Heart left ventricle (tissue), 16 donors: ENCODE measurements at regions not wholly inside any gene's neighbourhood (a gene's known extent, or its start where the extent isn't known, plus 50 kb on each side); places are given as distances from the start of the nearest gene placed in this dataset.

ENCODE experiments used
- ATAC-seq, 4 donors: fragments of 200-7000 bp; cut with Tn5 transposase; one replicate each; pipeline ENCODE4 v1.9.1; 2020 to 2022; ENCODE audit warnings: moderate library complexity in 4 of 4, mild to moderate bottlenecking in 3 of 4, moderate number of reproducible peaks in 1 of 4
- DNase-seq, 5 donors: peaks; one replicate each; pipeline ENCODE4 v3.0.0-alpha.2; 2020
- H3K27ac ChIP-seq, 12 donors: fragments of 200-600 bp; sonication (generic) in 4 of 12; one replicate each; pipeline versions ENCODE4 v1.5.0 to v1.8.0; 2016 to 2022; ENCODE audit warnings: mild to moderate bottlenecking in 2 of 12
- H3K27me3 ChIP-seq, 9 donors: fragments of 200-600 bp; sonication (generic) in 2 of 9; one replicate each; pipeline versions ENCODE4 v1.5.1 to v1.8.0; 2016 to 2022; ENCODE audit warnings: mild to moderate bottlenecking in 3 of 9
- H3K36me3 ChIP-seq, 9 donors: fragments of 200-600 bp; sonication (generic) in 2 of 9; one replicate each; pipeline versions ENCODE4 v1.5.0 to v1.8.0; 2018 to 2022; ENCODE audit warnings: mild to moderate bottlenecking in 2 of 9
- H3K4me1 ChIP-seq, 12 donors: fragments of 200-600 bp; sonication (generic) in 4 of 12; one replicate each; pipeline versions ENCODE4 v1.5.0 to v1.8.0; 2016 to 2022; ENCODE audit warnings: mild to moderate bottlenecking in 3 of 12
- H3K4me3 ChIP-seq, 12 donors: fragments of 200-600 bp; sonication (generic) in 4 of 12; one replicate each; pipeline versions ENCODE4 v1.5.0 to v1.8.0; 2017 to 2022; ENCODE audit warnings: mild to moderate bottlenecking in 9 of 12, moderate library complexity in 4 of 12
- H3K9me3 ChIP-seq, 12 donors: fragments of 200-600 bp; sonication (generic) in 4 of 12; one replicate each; pipeline versions ENCODE4 v1.5.0 to v1.8.0; 2016 to 2022; ENCODE audit warnings: mild to moderate bottlenecking in 1 of 12
- CTCF ChIP-seq, 12 donors: fragments of 200-600 bp; sonication (generic) in 4 of 12; IDR thresholded peaks; one replicate each; pipeline versions ENCODE4 v1.5.0 to v1.8.0; 2018 to 2022; ENCODE audit warnings: antibody characterized with exemption in 12 of 12, mild to moderate bottlenecking in 5 of 12
- POLR2A ChIP-seq, 2 donors: fragments of 450-650 bp; IDR thresholded peaks; one replicate each; pipeline ENCODE4 v1.6.1; 2017; ENCODE audit warnings: antibody characterized with exemption in 2 of 2, mild to moderate bottlenecking in 2 of 2, moderate library complexity in 2 of 2
- WGBS, 4 donors: extraction: QIAGEN DNeasy Blood & Tissue Kit in 2 of 4; methylation state at CpG; one replicate each; pipeline versions ENCODE4 v1.1.5 to v1.1.7; 2013 to 2018; 5-methylcytosine and 5-hydroxymethylcytosine counted together
- intact Hi-C, 10 donors: fragments of 100-400 bp; cut with DNase I; formaldehyde crosslinking; loops; one replicate each; pipeline versions ENCODE4 v1.11.1 to v1.14.2; 2022
- donor health status: ischemic (EF 13 %, LVEDD 7.1; RV severe dilation, severe dysfunction).
- donor health status: healthy with polysubstance abuse.
- donor health status: DM: no; HTN: yes; CAD: no.
- donor health status: DM: no; HTN: no; CAD: no.
- donor health status: ischemic (EF 25% LVEDD 6.9; RV normal size, moderate dysfunction).
- donor health status: ischemic (EF 25% LVEDD 5.7; RV mildly dilated, moderate dysfunction).
- donor health status: healthy.
- donor health status: DM: yes; HTN: yes; CAD: no.
- donor health status: ischemic (EF 35%, LVEDD 5.7; RV mildly dilated, moderate dysfunction).
- donor health status: nonischemic (EF 11% LVEDD 7.7; RV severe dilation, severe dysfunction).
- donor health status: DM: yes; HTN: yes; CAD: no.
- donor health status: PGD.
- donor health status: ischemic (EF 29% LVEDD 5.4; RV normal size, mild dysfunction).
- donor health status: nonischemic (EF 23%, LVEDD 6.1; RV moderate dilation, normal function).

DNA sequence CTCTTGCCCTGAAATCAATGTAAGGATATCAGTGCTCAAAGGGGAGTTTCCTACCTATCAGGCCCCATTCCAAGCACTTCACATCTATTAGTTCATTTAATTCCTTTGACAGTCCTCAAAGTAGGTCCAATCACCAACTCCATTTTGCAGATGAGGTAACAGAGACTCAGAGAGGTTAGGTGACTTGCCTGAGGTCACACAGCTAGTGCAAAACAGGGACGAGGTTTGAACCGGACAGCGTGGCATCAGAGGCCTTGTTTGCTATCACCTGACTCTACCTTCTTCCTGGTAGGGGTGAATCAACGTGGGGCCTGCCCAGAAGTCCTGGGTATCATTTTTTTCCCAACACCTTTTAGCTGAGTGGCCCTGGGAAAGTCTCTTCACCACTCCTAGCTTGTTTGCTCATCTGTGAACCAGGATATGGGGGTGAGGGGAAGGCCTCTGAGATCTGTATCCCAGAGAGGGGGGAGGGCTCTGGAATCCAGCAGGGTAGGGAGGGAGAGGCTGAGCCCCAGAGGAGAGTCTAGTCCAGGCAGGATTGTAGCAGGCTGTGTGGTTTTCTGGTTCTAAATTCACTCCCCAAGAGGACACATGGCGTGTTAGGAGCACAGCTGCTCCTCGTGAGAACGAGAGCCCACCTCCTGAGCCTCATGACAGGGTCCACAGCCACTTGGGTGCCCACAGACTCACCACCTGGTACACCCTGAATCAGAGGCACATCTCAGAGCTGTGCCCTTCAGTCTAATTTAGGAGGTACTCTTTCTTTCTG lies 174.7 kb downstream of the MN1 start:
- intact Hi-C loops, result no loop called here
- no peaks in the 10 kb centered on the region for H3K36me3 ChIP-seq
- H3K27ac ChIP-seq, result no peak overlapping the region
- no peaks in the 10 kb centered on the region for H3K4me1 ChIP-seq
- WGBS, 4 donors, result 87 to 94% (median 89%) methylated on average over 7 of the region's 7 CpGs
- H3K4me3 ChIP-seq, result no peak overlapping the region
- no peaks in the 10 kb centered on the region for H3K27me3 ChIP-seq
- no peak for ATAC-seq
- no peak for DNase-seq
- no peaks in the 10 kb centered on the region for H3K9me3 ChIP-seq
- no peak for TF ChIP-seq POLR2A (IDR thresholded peaks at IDR 0.05)
- no peak for TF ChIP-seq CTCF (IDR thresholded peaks at IDR 0.05)

- 86 to 98% (median 91%) methylated on average over 9 of the region's 9 CpGs for WGBS, 4 donors
- no peaks in the 10 kb centered on the region for H3K27me3 ChIP-seq
- H3K4me3 ChIP-seq, result no peak overlapping the region
- H3K27ac ChIP-seq, result no peak overlapping the region
- peaks cover 0 to 2% (median 0%) of the 10 kb centered on the region in 12 donors for H3K4me1 ChIP-seq
- no peak for TF ChIP-seq POLR2A (IDR thresholded peaks at IDR 0.05)
- no peak for TF ChIP-seq CTCF (IDR thresholded peaks at IDR 0.05)
- H3K36me3 ChIP-seq, result no peaks in the 10 kb centered on the region
- H3K9me3 ChIP-seq, result no peaks in the 10 kb centered on the region
- DNase-seq, result no peak
- no peak for ATAC-seq
- intact Hi-C loops, result no loop called here
Measured at GRCh38 chr22:27627444-27627833, 174.1 kb downstream of the MN1 start.

DNA sequence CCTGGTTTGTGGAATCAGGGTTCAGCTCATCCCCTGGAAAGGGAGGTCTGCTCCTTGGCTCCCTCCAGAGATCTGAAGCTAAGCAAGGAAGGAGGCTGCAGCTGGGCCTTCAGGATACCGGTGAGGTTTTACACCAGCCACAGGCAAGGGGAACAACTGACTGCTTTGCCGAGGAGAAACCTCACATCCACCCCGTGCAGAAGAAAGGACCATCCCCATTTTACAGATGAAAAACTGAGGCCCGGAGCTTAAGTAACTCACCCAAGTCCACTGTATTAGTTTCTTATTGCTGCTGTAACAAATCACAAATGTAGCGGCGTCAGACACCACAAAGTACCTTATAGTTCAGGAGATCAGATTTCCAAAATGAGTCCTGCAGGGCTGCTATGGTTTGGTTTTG lies 173.7 kb downstream of the MN1 start:
- TF ChIP-seq CTCF (IDR thresholded peaks at IDR 0.05) (no peak), POLR2A (IDR thresholded peaks at IDR 0.05) (no peak)
- DNase-seq (no peak), ATAC-seq (no peak)
- Histone ChIP-seq H3K9me3 (no peaks in the 10 kb centered on the region), H3K27ac (no peak overlapping the region), H3K36me3 (no peaks in the 10 kb centered on the region), H3K4me1 (peaks cover 0 to 6% (median 0%) of the 10 kb centered on the region in 12 donors), H3K4me3 (no peak overlapping the region), H3K27me3 (no peaks in the 10 kb centered on the region)
- WGBS, 4 donors, result 80 to 98% (median 83%) methylated on average over 6 of the region's 6 CpGs
- intact Hi-C loops, result no loop called here

- TF ChIP-seq CTCF (IDR thresholded peaks at IDR 0.05), result no peak
- TF ChIP-seq POLR2A (IDR thresholded peaks at IDR 0.05), result no peak
- DNase-seq, result no peak
- Histone ChIP-seq H3K9me3 (no peaks in the 10 kb centered on the region), H3K27ac (no peak overlapping the region), H3K36me3 (no peaks in the 10 kb centered on the region), H3K27me3 (no peaks in the 10 kb centered on the region), H3K4me3 (no peak overlapping the region), H3K4me1 (peaks cover 0 to 8% (median 1%) of the 10 kb centered on the region in 12 donors)
- intact Hi-C loops, result no loop called here
- no peak for ATAC-seq
- WGBS, 4 donors, result 82 to 91% (median 87%) methylated on average over 8 of the region's 8 CpGs
Measured at GRCh38 chr22:27628341-27628740, 173.2 kb downstream of the MN1 start.
